NCI-H146 treated with DMSO at 0.1 percent for 48 hours (cell line): ENCODE measurements at regions not wholly inside any gene's neighbourhood (a gene's known extent, or its start where the extent isn't known, plus 50 kb on each side); places are given as distances from the start of the nearest gene placed in this dataset.
"Not testable (repeated sequence)": the region's sequence is repeated elsewhere in the genome, so short reads cannot be mapped to it uniquely, and the experiment has no call there.

Experiments
- DNase-seq: peaks from one replicate; lab custom pipeline; 2025; ENCODE audit not compliant: unreplicated experiment; lab: John Stamatoyannopoulos, UW

- DNase-seq = no peak
These were observed 53.5 kb downstream of the XCL2 start for GRCh38 chr1:168490306-168490705.

DNA sequence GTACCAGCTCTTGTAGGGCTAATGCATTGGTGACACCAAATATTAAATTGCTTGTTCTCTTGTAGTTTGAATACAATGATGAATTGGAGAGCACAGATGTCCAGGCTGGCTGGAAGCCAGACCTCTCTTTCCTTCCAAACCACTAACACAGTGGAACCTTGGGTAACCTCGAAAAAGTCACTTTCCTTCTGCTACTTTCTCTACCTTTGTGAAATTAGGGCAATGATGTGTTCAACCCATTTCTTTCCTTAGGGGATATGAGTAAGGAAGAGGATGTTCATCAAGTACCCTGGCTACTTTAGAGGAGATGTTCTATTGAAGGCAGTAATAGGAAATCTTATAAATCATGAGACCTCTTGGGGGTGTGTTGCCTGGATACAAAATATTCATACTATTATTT lies 55.7 kb downstream of the XCL2 start:
- no peak for DNase-seq

DNA sequence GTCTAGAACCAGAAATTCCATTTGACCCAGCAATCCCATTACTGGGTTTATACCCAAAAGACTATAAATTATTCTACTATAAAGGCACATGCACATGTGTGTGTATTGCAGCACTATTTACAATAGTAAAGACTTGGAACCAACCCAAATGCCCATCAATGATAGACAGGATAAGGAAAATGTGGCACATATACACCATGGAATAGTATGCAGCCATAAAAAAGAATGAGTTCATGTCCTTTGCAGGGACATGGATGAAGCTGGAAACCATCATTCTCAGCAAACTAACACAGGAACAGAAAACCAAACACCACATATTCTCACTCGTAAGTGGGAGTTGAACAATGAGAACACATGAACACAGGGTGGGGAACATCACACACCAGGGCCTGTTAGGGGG lies 57.0 kb downstream of the XCL2 start:
- not testable (repeated sequence) for DNase-seq

GRCh38 chr1:168485048-168485447 lies 58.7 kb downstream of the XCL2 start:
- no peak for DNase-seq

DNA sequence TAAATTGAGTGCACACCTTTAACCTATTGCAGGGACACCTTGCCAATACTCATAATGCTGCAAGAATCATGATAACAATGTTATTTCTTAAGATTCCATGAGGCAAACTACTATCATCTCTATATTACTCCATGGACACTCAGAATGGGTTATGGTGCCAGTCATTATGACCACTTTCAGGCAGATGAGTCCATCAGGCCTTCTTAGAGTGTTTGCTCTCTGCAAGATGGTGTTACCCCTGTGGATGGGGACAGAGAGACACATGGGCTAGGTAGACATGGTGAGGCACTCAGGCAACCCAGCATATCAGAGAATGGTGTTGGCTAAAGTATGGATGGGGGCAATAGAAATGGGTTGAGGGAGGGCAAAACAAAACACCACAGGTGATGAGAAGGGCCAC lies 59.7 kb downstream of the XCL2 start:
- no peak for DNase-seq

DNA sequence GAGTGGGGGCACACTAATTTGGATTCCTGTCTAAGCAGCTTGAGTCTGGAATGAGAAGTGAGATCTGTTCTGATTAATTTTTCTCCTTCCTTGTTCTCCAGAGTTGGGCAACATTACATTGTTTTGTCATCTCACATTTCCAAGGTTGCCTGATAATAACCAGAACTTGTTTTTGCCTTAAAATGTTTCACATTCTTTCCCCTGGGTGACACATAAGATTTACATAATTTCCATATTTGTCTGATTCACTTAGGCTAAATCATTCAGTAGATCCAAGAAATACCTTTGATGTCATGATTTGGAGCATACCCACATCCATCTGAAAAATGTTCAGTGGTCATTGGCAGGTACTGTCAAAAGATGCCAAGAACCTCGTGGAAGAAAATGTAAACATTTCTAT lies 60.3 kb downstream of the XCL2 start:
- DNase-seq = no peak

GRCh38 chr1:168482106-168482505 lies 61.7 kb downstream of the XCL2 start:
- DNase-seq = no peak

DNA sequence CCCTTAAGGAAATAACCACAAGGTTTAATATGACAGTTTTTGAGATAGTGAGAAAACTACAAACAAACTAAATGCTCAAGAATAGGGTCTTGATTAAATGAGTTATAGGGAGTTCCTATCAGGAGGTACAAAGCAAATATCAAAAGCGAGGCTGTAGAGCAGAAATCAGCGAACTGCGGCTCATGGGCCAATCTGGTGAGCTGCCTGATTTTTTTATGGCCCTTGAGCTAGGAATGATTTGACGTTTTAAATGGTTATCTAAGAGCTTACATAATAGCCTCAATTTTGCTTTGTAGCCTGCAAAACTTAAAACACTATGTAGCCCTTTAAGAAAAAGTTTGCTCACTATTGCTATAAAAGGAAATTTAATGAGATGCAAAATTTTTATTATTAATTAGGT lies 62.2 kb downstream of the XCL2 start:
- DNase-seq = no peak

DNA sequence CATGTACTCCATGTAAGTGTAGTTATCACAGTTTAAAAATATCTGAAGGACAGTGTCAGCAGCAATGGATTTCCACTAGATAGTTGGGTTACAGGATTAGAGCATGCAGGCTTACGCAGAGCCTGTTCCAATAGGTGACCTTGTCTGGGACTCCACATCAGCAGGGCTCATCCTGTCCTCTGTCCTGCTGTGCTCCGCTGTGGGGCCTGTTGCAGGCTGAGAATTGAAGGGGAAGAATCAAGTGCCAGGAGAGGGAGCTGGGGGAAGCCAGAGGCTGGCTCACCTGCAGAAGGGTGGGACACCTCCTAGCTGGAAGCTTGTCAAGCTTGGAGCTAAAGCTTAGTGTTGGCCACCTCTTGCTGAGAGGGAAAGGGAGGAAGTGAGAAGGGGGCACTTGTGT lies 62.8 kb downstream of the XCL2 start:
- DNase-seq = no peak

DNA sequence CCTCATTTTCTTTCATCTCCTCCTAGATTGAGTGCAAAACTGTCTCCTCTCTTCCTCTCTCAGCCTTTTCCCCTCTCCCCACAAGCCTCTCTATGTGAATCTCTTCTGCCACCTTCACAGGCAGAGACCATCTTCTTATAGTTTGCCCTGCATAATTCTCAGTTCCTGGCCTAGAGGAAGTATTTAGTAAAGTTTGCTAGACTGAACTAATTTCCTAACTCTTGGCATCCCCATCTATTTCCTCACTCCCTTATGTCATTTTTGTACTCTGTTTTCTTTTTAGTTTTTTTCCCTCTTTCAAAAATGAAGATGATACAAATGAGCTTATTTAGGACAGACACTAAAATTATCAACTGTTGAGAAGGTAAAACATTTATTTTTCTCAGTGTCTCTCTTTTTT lies 66.0 kb downstream of the XCL2 start:
- DNase-seq = no peak

GRCh38 chr1:168476588-168477385 lies 67.0 kb downstream of the XCL2 start:
- DNase-seq = no peak

GRCh38 chr1:168474322-168474721 lies 69.5 kb downstream of the XCL2 start:
- no peak for DNase-seq

GRCh38 chr1:168473126-168473525 lies 70.7 kb downstream of the XCL2 start:
- no peak for DNase-seq

- no peak for DNase-seq
These were observed 71.6 kb downstream of the XCL2 start for GRCh38 chr1:168472223-168472622.

- no peak for DNase-seq
These were observed 72.8 kb downstream of the XCL2 start for GRCh38 chr1:168470901-168471431.

GRCh38 chr1:168469690-168470089 lies 74.1 kb downstream of the XCL2 start:
- no peak for DNase-seq

- DNase-seq = no peak
These were observed 75.0 kb downstream of the XCL2 start for GRCh38 chr1:168468822-168469221.

DNA sequence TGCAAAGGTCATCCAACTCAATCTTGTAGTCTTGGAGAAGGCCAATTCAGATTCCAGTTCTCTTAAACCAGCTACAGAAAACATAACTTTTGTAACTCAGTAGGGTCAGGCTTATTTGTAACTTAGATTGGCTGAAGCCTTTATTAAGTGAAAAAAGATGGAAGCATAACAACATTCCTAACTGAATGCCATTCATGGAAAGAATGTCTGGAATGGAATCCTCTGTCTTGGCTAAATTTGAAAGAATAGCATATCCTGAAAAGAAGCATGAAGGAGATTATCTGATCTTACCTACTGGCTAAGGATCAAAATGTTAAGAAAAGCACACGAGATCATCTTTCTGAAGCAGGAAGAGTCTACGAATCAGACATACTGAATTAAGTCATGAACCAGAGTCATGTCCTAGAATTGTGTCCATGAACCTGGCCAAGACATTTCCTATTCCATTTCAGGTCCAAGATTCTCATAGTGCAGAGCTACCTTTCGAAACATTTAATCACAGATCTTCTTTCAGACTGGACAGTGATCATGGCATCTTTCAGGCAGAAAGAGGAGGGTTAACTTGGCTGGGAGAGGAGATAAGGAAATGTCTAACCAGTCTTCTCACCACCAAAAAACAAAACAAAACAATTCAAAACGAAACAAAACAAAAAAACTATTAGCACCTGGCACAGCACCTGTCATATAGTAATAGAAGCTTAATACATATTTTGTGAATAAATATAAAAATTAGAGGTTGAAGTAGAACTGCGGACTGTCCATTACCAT lies 75.6 kb downstream of the XCL2 start:
- no peak for DNase-seq

- DNase-seq = no peak
These were observed 76.3 kb downstream of the XCL2 start for GRCh38 chr1:168467452-168467851.

- no peak for DNase-seq
These were observed 77.1 kb downstream of the XCL2 start for GRCh38 chr1:168466714-168467131.

- DNase-seq = peak; percentile 86
These were observed 77.6 kb downstream of the XCL2 start for GRCh38 chr1:168466092-168466713.

DNA sequence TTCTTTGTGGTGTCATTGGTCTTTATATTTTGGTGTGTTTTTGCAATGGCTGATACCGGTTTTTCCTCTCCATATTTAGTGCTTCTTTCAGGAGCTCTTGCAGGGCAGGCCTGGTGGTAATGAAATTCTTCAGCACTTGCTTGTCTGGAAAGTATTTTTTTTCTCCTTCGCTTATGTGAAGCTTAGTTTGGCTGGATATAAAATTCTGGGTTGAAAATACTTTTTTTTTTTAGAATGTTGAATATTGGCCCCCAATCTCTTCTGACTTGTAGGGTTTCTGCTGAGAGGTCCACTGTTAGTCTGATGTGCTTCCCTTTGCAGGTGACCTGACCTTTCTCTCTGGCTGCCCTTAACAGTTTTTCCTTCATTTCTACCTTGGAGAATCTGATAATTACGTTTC lies 82.7 kb downstream of the XCL2 start:
- not testable (repeated sequence) for DNase-seq
